MCF 10A (cell line): ENCODE measurements at regions not wholly inside any gene's neighbourhood (a gene's known extent, or its start where the extent isn't known, plus 50 kb on each side); places are given as distances from the start of the nearest gene placed in this dataset.

Source experiments
- BruUV-seq: library from RNA; stranded (reverse); fragments of 400-500 nt; replicated peaks from 2 replicates; lab custom pipeline; 2021; lab: Mats Ljungman, UMichigan
- CTCF ChIA-PET: fragments of 300-600 bp; sonication (Branson Sonifier 250); formaldehyde crosslinking; extraction: SDS; loops from one replicate; lab custom pipeline; 2021; ENCODE audit warnings: antibody characterized with exemption, inconsistent platforms; lab: Yijun Ruan, JAX
- POLR2A ChIA-PET: fragments of 300-600, 350-650 bp; sonication (Branson Sonifier 250); formaldehyde crosslinking; extraction: SDS; loops from one replicate; lab custom pipeline; 2020; ENCODE audit warnings: antibody characterized with exemption, inconsistent platforms; lab: Yijun Ruan, JAX
- DNase-seq: peaks from one replicate; pipeline ENCODE4 v3.0.0-alpha.2; 2018; ENCODE audit not compliant: unreplicated experiment
- H3K27ac Mint-ChIP-seq: one replicate; pipeline ENCODE4 v1.8.0; 2022; ENCODE audit warnings: mild to moderate bottlenecking, low read depth, mixed read lengths; ENCODE audit not compliant: unreplicated experiment
- H3K27me3 Mint-ChIP-seq: one replicate; pipeline ENCODE4 v1.8.0; 2022; ENCODE audit warnings: mixed read lengths; ENCODE audit not compliant: insufficient read depth, unreplicated experiment
- H3K36me3 Mint-ChIP-seq: one replicate; pipeline ENCODE4 v1.8.0; 2022; ENCODE audit warnings: mild to moderate bottlenecking, moderate library complexity, mixed read lengths; ENCODE audit not compliant: insufficient read depth, unreplicated experiment
- H3K4me1 Mint-ChIP-seq: one replicate; pipeline ENCODE4 v1.8.0; 2022; ENCODE audit warnings: mixed read lengths; ENCODE audit not compliant: insufficient read depth, unreplicated experiment
- H3K4me3 Mint-ChIP-seq: one replicate; pipeline ENCODE4 v1.8.0; 2022; ENCODE audit warnings: mild to moderate bottlenecking, moderate library complexity, mixed read lengths; ENCODE audit not compliant: unreplicated experiment
- H3K9me3 Mint-ChIP-seq: one replicate; pipeline ENCODE4 v1.8.0; 2022; ENCODE audit warnings: mixed read lengths; ENCODE audit not compliant: unreplicated experiment
- intact Hi-C: fragments of 100-400 bp; cut with micrococcal nuclease; formaldehyde crosslinking; loops from 2 replicates; pipeline ENCODE4 v1.14.1; 2022
- TF ChIP-seq, protein P1 (sequence below): fragments of 200-600 bp; IDR thresholded peaks from one replicate; pipeline ENCODE4 v1.8.0; 2022; ENCODE audit warnings: antibody characterized with exemption, mild to moderate bottlenecking; ENCODE audit not compliant: unreplicated experiment

DNA sequence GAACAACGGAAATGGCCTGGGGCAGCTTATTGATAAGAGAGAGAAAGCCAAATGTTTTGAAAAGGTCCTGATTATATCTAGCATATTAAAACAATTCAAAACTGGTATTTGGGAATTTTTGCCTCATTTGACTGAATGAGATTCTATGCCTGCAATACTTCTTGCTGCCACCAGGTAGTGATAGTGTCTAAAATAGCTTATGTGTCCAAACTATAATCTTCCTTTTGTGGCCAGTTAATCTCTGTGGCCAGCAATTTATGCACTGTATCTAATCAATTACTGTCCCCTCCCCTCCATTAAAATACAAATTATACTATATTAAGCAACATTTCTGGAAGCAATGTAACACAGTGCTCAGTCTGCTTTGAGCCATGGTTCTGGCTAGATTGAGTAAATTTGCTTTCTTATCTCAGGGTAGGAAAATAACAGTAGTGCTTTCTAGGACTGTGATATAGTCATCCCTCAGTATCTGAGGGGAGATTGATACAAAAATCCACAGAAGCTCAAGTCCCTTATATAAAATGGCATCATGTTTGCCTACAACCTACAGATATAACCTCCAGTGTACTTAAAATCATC is 91.8 kb downstream of the FOXD2 start:
- no peak overlapping the region for H3K4me3 Mint-ChIP-seq
- peaks cover 11% of the 10 kb centered on the region for H3K9me3 Mint-ChIP-seq
- H3K4me1 Mint-ChIP-seq: peaks cover 6% of the 10 kb centered on the region
- BruUV-seq: no TSS peak
- no peaks in the 10 kb centered on the region for H3K27me3 Mint-ChIP-seq
- no peaks in the 10 kb centered on the region for H3K36me3 Mint-ChIP-seq
- TF ChIP-seq, protein P1, sequence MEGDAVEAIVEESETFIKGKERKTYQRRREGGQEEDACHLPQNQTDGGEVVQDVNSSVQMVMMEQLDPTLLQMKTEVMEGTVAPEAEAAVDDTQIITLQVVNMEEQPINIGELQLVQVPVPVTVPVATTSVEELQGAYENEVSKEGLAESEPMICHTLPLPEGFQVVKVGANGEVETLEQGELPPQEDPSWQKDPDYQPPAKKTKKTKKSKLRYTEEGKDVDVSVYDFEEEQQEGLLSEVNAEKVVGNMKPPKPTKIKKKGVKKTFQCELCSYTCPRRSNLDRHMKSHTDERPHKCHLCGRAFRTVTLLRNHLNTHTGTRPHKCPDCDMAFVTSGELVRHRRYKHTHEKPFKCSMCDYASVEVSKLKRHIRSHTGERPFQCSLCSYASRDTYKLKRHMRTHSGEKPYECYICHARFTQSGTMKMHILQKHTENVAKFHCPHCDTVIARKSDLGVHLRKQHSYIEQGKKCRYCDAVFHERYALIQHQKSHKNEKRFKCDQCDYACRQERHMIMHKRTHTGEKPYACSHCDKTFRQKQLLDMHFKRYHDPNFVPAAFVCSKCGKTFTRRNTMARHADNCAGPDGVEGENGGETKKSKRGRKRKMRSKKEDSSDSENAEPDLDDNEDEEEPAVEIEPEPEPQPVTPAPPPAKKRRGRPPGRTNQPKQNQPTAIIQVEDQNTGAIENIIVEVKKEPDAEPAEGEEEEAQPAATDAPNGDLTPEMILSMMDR: peak; percentile 44
- CTCF ChIA-PET: interaction anchor here (0.5 to 5.8 kb wide), 19 partner anchors 9 to 198 kb away, joined by 3 to 32 read pairs (median 4); no protein-coding TSS in a partner anchor
- no peak for DNase-seq
- intact Hi-C loops: loop anchor here (5.0 kb wide), 1 partner anchor 92 kb away; the partner anchor contains the start of gene FOXD2
- H3K27ac Mint-ChIP-seq: no peak overlapping the region
- POLR2A ChIA-PET: interaction anchor here (0.9 kb wide), 1 partner anchor 94 kb away, joined by 3 read pairs; no protein-coding TSS in a partner anchor

DNA sequence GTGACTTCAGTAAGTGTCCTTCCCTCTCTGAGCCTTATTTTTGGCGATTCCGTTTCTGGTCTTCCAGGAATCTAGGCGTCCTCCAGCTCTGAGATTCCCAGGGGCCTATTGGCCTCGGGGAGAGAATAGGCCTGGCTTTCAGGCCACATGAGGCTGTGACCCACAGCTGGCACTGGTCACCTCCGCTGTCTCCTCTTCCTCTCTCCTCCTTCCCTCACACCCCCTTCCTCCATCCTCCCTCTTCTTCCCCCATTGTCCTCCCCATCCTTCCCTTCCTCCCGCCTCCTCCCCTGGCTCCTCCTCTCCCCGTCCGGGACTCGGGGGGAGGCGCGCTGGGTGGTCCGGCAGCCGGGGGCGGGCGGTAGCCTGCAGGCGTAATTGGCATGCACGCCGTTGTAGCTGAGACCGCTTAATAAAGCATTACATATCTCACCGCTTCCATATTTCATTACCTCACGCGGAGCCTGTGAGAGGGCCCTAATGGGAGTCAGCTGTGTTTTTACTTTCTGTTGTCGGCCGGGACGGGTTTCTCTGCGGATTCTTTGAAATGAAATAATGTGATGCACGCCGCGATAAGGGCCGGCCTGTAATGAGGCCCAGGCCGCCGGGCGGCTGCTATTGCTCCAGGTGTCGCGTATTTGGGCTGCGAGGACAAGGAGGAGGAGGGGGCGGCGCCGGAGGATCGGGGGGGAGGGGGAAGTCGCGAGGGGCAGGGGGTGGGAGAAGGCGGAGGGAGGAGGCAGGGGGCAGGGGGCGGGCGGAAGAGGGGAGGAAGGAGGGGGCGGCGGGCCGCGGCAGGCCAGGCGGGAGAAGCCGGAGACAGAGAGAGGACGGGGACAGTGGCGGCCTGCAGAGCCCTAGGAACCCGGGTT is 95.3 kb downstream of the FOXD2 start:
- H3K27ac Mint-ChIP-seq: no peak overlapping the region
- intact Hi-C loops: no loop called here
- BruUV-seq: no TSS peak

DNA sequence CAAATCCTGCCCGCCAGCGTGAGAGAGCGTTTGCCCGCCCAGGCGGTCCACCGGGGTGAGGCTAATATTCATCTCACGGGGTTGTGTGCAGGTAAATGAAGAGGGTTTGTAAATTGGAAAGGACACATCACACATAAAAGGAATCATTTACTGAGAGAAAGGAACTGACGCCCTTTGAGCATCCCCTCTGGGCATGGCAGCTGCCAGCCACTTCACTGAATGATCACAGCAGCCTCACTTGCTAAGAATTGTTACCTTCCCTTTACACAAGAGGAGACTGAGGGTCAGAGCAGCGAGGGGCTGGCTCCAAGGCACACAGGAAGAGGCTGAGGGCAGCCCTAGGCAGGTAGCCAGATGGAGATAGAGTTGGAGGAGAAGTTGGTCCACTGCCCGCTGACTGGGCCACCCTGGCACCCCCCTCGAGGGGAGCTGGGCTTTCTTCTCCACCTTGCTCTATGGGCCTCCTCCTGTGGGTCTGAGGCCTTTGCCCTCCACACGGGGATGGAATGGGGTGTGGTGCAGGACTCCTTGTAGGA is 96.0 kb downstream of the FOXD2 start:
- Mint-ChIP-seq H3K9me3 (no peaks in the 10 kb centered on the region), H3K4me3 (no peak overlapping the region), H3K36me3 (no peaks in the 10 kb centered on the region), H3K4me1 (peaks cover 6% of the 10 kb centered on the region), H3K27ac (no peak overlapping the region), H3K27me3 (no peaks in the 10 kb centered on the region)
- TF ChIP-seq, protein P1: no peak
- DNase-seq: no peak
- CTCF ChIA-PET: interaction anchor here (0.6 to 2.6 kb wide), 5 partner anchors 9 to 176 kb away, joined by 3 to 7 read pairs (median 3); no protein-coding TSS in a partner anchor
- POLR2A ChIA-PET: no interaction called here
- intact Hi-C loops: no loop called here
- no TSS peak for BruUV-seq

More for the DNA sequence above, 95.3 kb downstream of the FOXD2 start:
- no peak for DNase-seq
- ChIA-PET CTCF (interaction anchor here (0.5 to 2.6 kb wide), 4 partner anchors 23 to 177 kb away, joined by 3 to 7 read pairs (median 5); no protein-coding TSS in a partner anchor), POLR2A (interaction anchor here (0.9 kb wide), 1 partner anchor 56 kb away, joined by 4 read pairs; no protein-coding TSS in a partner anchor)
- peaks cover 6% of the 10 kb centered on the region for H3K4me1 Mint-ChIP-seq
- H3K36me3 Mint-ChIP-seq: no peaks in the 10 kb centered on the region
- TF ChIP-seq, protein P1: no peak
- H3K27me3 Mint-ChIP-seq: no peaks in the 10 kb centered on the region
- peaks cover 5% of the 10 kb centered on the region for H3K9me3 Mint-ChIP-seq
- no peak overlapping the region for H3K4me3 Mint-ChIP-seq
